ENCODE measurements at regions not wholly inside any gene's neighbourhood (a gene's known extent, or its start where the extent isn't known, plus 50 kb on each side); places are given as distances from the start of the nearest gene placed in this dataset.
A peak's percentile ranks its signal among the peaks of the same experiment; 100 is the strongest.
"Not testable (repeated sequence)": the region's sequence is repeated elsewhere in the genome, so short reads cannot be mapped to it uniquely, and the experiment has no call there.

GRCh38 chr1:157460381-157460780, 91.9 kb downstream of the FCRL5 start:
- Histone ChIP-seq H3K27ac (ENCODE audit: low read depth in 1 of 3, low read length in 2 of 3) (no peak overlapping the region), H3K27me3 (ENCODE audit: control insufficient read depth in 3 of 3, insufficient read depth in 3 of 3, low read length in 3 of 3) (no peaks in the 10 kb centered on the region), H3K4me3 (ENCODE audit: low read depth in 1 of 3, low read length in 3 of 3) (no peak overlapping the region), H3K9me3 (ENCODE audit: control insufficient read depth in 2 of 2, insufficient read depth in 1 of 2, low read depth in 1 of 2, low read length in 1 of 2) (no peaks in the 10 kb centered on the region), H3K36me3 (ENCODE audit: control insufficient read depth in 3 of 3, insufficient read depth in 2 of 3, low read depth in 1 of 3, low read length in 3 of 3) (no peaks in the 10 kb centered on the region), H3K4me1 (ENCODE audit: control insufficient read depth in 3 of 3, insufficient read depth in 2 of 3, low read depth in 1 of 3, low read length in 2 of 3) (no peaks in the 10 kb centered on the region)
- FAIRE-seq (no peak), DNase-seq (no peak)
- WGBS, 3 donors = 82 to 95% (median 84%) methylated on average over 1 of the region's 1 CpG

- DNase-seq (no peak), FAIRE-seq (no peak)
- Histone ChIP-seq H3K27me3 (ENCODE audit: control insufficient read depth in 3 of 3, insufficient read depth in 3 of 3, low read length in 3 of 3) (no peaks in the 10 kb centered on the region), H3K36me3 (ENCODE audit: control insufficient read depth in 3 of 3, insufficient read depth in 2 of 3, low read depth in 1 of 3, low read length in 3 of 3) (no peaks in the 10 kb centered on the region), H3K4me1 (ENCODE audit: control insufficient read depth in 3 of 3, insufficient read depth in 2 of 3, low read depth in 1 of 3, low read length in 2 of 3) (no peaks in the 10 kb centered on the region), H3K4me3 (ENCODE audit: low read depth in 1 of 3, low read length in 3 of 3) (no peak overlapping the region), H3K9me3 (ENCODE audit: control insufficient read depth in 2 of 2, insufficient read depth in 1 of 2, low read depth in 1 of 2, low read length in 1 of 2) (no peaks in the 10 kb centered on the region), H3K27ac (ENCODE audit: low read depth in 1 of 3, low read length in 2 of 3) (no peak overlapping the region)
- 81 to 85% (median 82%) methylated on average over 3 of the region's 3 CpGs for WGBS, 3 donors
Observed at GRCh38 chr1:157457279-157457678, 95.0 kb downstream of the FCRL5 start.

DNA sequence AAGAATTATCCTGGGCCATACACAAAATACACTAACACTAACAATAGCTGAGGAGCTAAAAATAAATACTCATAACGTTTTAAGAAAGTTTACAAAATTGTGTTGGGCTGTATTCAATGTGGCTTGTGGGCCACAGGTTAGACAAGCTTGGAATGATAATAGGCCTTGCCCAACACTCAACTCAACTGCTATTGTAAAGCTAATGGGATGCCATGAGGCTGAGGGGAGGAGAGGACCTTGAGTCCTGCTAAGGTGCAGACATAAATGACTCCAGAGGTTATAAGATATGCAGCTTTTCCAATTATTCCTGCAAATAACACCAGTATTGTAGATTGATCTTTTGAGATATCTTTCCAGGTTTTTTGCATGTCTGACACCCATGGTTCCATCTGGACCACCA, 97.0 kb downstream of the FCRL5 start:
- Histone ChIP-seq H3K9me3 (ENCODE audit: control insufficient read depth in 2 of 2, insufficient read depth in 1 of 2, low read depth in 1 of 2, low read length in 1 of 2) (no peaks in the 10 kb centered on the region), H3K27me3 (ENCODE audit: control insufficient read depth in 3 of 3, insufficient read depth in 3 of 3, low read length in 3 of 3) (no peaks in the 10 kb centered on the region), H3K27ac (ENCODE audit: low read depth in 1 of 3, low read length in 2 of 3) (no peak overlapping the region), H3K4me1 (ENCODE audit: control insufficient read depth in 3 of 3, insufficient read depth in 2 of 3, low read depth in 1 of 3, low read length in 2 of 3) (no peaks in the 10 kb centered on the region), H3K4me3 (ENCODE audit: low read depth in 1 of 3, low read length in 3 of 3) (no peak overlapping the region), H3K36me3 (ENCODE audit: control insufficient read depth in 3 of 3, insufficient read depth in 2 of 3, low read depth in 1 of 3, low read length in 3 of 3) (no peaks in the 10 kb centered on the region)
- no peak for FAIRE-seq
- WGBS, 3 donors = 30 to 64% (median 47%) methylated on average over 1 of the region's 1 CpG
- DNase-seq = no peak

- no peaks in the 10 kb centered on the region for H3K36me3 ChIP-seq (ENCODE audit: control insufficient read depth in 3 of 3, insufficient read depth in 2 of 3, low read depth in 1 of 3, low read length in 3 of 3)
- WGBS, 3 donors = 90 to 100% (median 94%) methylated on average over 2 of the region's 2 CpGs
- no peaks in the 10 kb centered on the region for H3K4me1 ChIP-seq (ENCODE audit: control insufficient read depth in 3 of 3, insufficient read depth in 2 of 3, low read depth in 1 of 3, low read length in 2 of 3)
- H3K9me3 ChIP-seq (ENCODE audit: control insufficient read depth in 2 of 2, insufficient read depth in 1 of 2, low read depth in 1 of 2, low read length in 1 of 2) = no peaks in the 10 kb centered on the region
- DNase-seq = no peak
- FAIRE-seq = no peak
- no peak overlapping the region for H3K4me3 ChIP-seq (ENCODE audit: low read depth in 1 of 3, low read length in 3 of 3)
- H3K27me3 ChIP-seq (ENCODE audit: control insufficient read depth in 3 of 3, insufficient read depth in 3 of 3, low read length in 3 of 3) = peaks cover 0 to 1% (median 0%) of the 10 kb centered on the region in 3 donors
- no peak overlapping the region for H3K27ac ChIP-seq (ENCODE audit: low read depth in 1 of 3, low read length in 2 of 3)
Observed at GRCh38 chr1:157450106-157450505, 102.2 kb downstream of the FCRL5 start.

DNA sequence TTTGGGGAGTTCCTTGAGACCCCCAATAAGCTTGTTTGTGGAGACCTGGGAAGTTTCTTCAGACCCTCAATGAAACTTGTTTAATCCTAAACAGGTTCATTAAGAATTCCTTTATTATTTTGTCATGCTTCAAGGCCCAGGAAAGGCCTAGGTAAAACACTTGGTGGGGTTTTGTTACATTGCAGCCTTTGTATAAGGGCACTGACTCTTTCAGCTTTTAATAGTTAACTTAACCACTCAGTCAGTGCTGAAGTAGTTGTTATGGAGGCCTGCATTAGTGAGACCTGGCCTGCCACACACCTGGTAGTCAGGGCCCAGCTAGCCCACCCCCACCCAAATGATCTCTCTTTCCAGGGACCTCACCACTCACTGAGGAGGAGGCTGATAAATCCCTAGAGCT, 103.7 kb downstream of the FCRL5 start:
- Histone ChIP-seq H3K9me3 (ENCODE audit: control insufficient read depth in 2 of 2, insufficient read depth in 1 of 2, low read depth in 1 of 2, low read length in 1 of 2) (no peaks in the 10 kb centered on the region), H3K27me3 (ENCODE audit: control insufficient read depth in 3 of 3, insufficient read depth in 3 of 3, low read length in 3 of 3) (peaks cover 0 to 1% (median 0%) of the 10 kb centered on the region in 3 donors), H3K36me3 (ENCODE audit: control insufficient read depth in 3 of 3, insufficient read depth in 2 of 3, low read depth in 1 of 3, low read length in 3 of 3) (no peaks in the 10 kb centered on the region), H3K4me3 (ENCODE audit: low read depth in 1 of 3, low read length in 3 of 3) (no peak overlapping the region), H3K27ac (ENCODE audit: low read depth in 1 of 3, low read length in 2 of 3) (no peak overlapping the region), H3K4me1 (ENCODE audit: control insufficient read depth in 3 of 3, insufficient read depth in 2 of 3, low read depth in 1 of 3, low read length in 2 of 3) (no peaks in the 10 kb centered on the region)
- no peak for DNase-seq
- no peak for FAIRE-seq

DNA sequence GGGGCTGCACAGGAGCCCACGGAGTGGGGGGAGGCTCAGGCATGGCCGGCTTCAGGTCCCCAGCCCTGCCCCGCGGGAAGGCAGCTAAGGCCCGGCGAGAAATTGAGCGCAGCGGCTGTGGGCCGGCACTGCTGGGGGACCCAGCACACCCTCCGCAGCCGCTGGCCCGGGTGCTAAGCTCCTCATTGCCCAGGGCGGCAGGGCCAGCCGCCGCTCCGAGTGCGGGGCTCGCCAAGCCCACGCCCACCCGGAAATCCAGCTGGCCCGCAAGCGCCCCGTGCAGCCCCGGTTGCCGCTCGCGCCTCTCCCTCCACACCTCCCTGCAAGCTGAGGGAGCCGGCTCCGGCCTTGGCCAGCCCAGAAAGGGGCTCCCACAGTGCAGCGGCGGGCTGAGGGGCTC, 106.0 kb downstream of the FCRL5 start:
- 93 to 96% (median 96%) methylated on average over 19 to 31 of the region's 31 CpGs for WGBS, 3 donors
- not testable (repeated sequence) for H3K36me3 ChIP-seq (ENCODE audit: control insufficient read depth in 3 of 3, insufficient read depth in 2 of 3, low read depth in 1 of 3, low read length in 3 of 3); H3K27ac ChIP-seq (ENCODE audit: low read depth in 1 of 3, low read length in 2 of 3); H3K9me3 ChIP-seq (ENCODE audit: control insufficient read depth in 2 of 2, insufficient read depth in 1 of 2, low read depth in 1 of 2, low read length in 1 of 2); H3K27me3 ChIP-seq (ENCODE audit: control insufficient read depth in 3 of 3, insufficient read depth in 3 of 3, low read length in 3 of 3); DNase-seq; H3K4me3 ChIP-seq (ENCODE audit: low read depth in 1 of 3, low read length in 3 of 3); FAIRE-seq
- peaks cover 0 to 12% (median 0%) of the 10 kb centered on the region in 3 donors for H3K4me1 ChIP-seq (ENCODE audit: control insufficient read depth in 3 of 3, insufficient read depth in 2 of 3, low read depth in 1 of 3, low read length in 2 of 3)

GRCh38 chr1:157445616-157446140, 106.6 kb downstream of the FCRL5 start:
- H3K4me3 ChIP-seq (ENCODE audit: low read depth in 1 of 3, low read length in 3 of 3); H3K27me3 ChIP-seq (ENCODE audit: control insufficient read depth in 3 of 3, insufficient read depth in 3 of 3, low read length in 3 of 3); DNase-seq; H3K9me3 ChIP-seq (ENCODE audit: control insufficient read depth in 2 of 2, insufficient read depth in 1 of 2, low read depth in 1 of 2, low read length in 1 of 2); H3K27ac ChIP-seq (ENCODE audit: low read depth in 1 of 3, low read length in 2 of 3); H3K36me3 ChIP-seq (ENCODE audit: control insufficient read depth in 3 of 3, insufficient read depth in 2 of 3, low read depth in 1 of 3, low read length in 3 of 3); FAIRE-seq: not testable (repeated sequence)
- WGBS, 3 donors = 93 to 95% (median 94%) methylated on average over 14 to 15 of the region's 15 CpGs
- H3K4me1 ChIP-seq (ENCODE audit: control insufficient read depth in 3 of 3, insufficient read depth in 2 of 3, low read depth in 1 of 3, low read length in 2 of 3) = peaks cover 0 to 14% (median 0%) of the 10 kb centered on the region in 3 donors

- H3K4me3 ChIP-seq (ENCODE audit: low read depth in 1 of 3, low read length in 3 of 3) = no peak overlapping the region
- DNase-seq = peak; percentile 39 to 57
- H3K4me1 ChIP-seq (ENCODE audit: control insufficient read depth in 3 of 3, insufficient read depth in 2 of 3, low read depth in 1 of 3, low read length in 2 of 3) = peaks cover 0 to 18% (median 0%) of the 10 kb centered on the region in 3 donors
- no peaks in the 10 kb centered on the region for H3K36me3 ChIP-seq (ENCODE audit: control insufficient read depth in 3 of 3, insufficient read depth in 2 of 3, low read depth in 1 of 3, low read length in 3 of 3)
- no peaks in the 10 kb centered on the region for H3K27me3 ChIP-seq (ENCODE audit: control insufficient read depth in 3 of 3, insufficient read depth in 3 of 3, low read length in 3 of 3)
- peak overlapping the region in 1 of 3 donors; percentile 42 for H3K27ac ChIP-seq (ENCODE audit: low read depth in 1 of 3, low read length in 2 of 3)
- H3K9me3 ChIP-seq (ENCODE audit: control insufficient read depth in 2 of 2, insufficient read depth in 1 of 2, low read depth in 1 of 2, low read length in 1 of 2) = no peaks in the 10 kb centered on the region
- no peak for FAIRE-seq
- 32 to 63% (median 60%) methylated on average over 1 of the region's 1 CpG for WGBS, 3 donors
Observed at GRCh38 chr1:157442065-157442464, 110.2 kb downstream of the FCRL5 start.

- WGBS, 3 donors = 35 to 67% (median 48%) methylated on average over 5 of the region's 5 CpGs
Observed at GRCh38 chr1:157439302-157439954, 112.9 kb downstream of the FCRL5 start.

More at GRCh38 chr1:157439302-157439954, 112.9 kb downstream of the FCRL5 start:
- H3K27me3 ChIP-seq (ENCODE audit: control insufficient read depth in 3 of 3, insufficient read depth in 3 of 3, low read length in 3 of 3) = no peaks in the 10 kb centered on the region
- no peaks in the 10 kb centered on the region for H3K9me3 ChIP-seq (ENCODE audit: control insufficient read depth in 2 of 2, insufficient read depth in 1 of 2, low read depth in 1 of 2, low read length in 1 of 2)
- H3K27ac ChIP-seq (ENCODE audit: low read depth in 1 of 3, low read length in 2 of 3) = no peak overlapping the region
- H3K4me3 ChIP-seq (ENCODE audit: low read depth in 1 of 3, low read length in 3 of 3) = no peak overlapping the region
- peaks cover 0 to 18% (median 0%) of the 10 kb centered on the region in 3 donors for H3K4me1 ChIP-seq (ENCODE audit: control insufficient read depth in 3 of 3, insufficient read depth in 2 of 3, low read depth in 1 of 3, low read length in 2 of 3)
- DNase-seq = peak; percentile 58 to 63
- no peaks in the 10 kb centered on the region for H3K36me3 ChIP-seq (ENCODE audit: control insufficient read depth in 3 of 3, insufficient read depth in 2 of 3, low read depth in 1 of 3, low read length in 3 of 3)
- no peak for FAIRE-seq

Measured in small intestine (tissue), 7 donors.